Uterus (tissue), 3 donors: ENCODE measurements at regions not wholly inside any gene's neighbourhood (a gene's known extent, or its start where the extent isn't known, plus 50 kb on each side); places are given as distances from the start of the nearest gene placed in this dataset.

Experiments
- DNase-seq, 2 donors: peaks; one replicate each; pipeline ENCODE4 v3.0.0-alpha.2; 2019 to 2020
- H3K27ac ChIP-seq, 2 donors: fragments of 200-600 bp; sonication (generic); 1 replicate in 1 of 2; 2 replicates in 1 of 2; pipeline ENCODE4 v1.5.1; 2016 to 2018
- H3K27me3 ChIP-seq, 2 donors: fragments of 200-600 bp; sonication (generic); one replicate each; pipeline ENCODE4 v1.5.1; 2018 to 2019; ENCODE audit warnings: control low read depth in 1 of 2
- H3K36me3 ChIP-seq, 2 donors: fragments of 200-600 bp; sonication (generic); one replicate each; pipeline ENCODE4 v1.5.1; 2019; ENCODE audit warnings: control low read depth in 1 of 2
- H3K4me1 ChIP-seq, 2 donors: fragments of 200-600 bp; sonication (generic); one replicate each; pipeline ENCODE4 v1.5.1; 2018 to 2019; ENCODE audit warnings: control low read depth in 1 of 2
- H3K4me3 ChIP-seq, 2 donors: fragments of 200-600 bp; sonication (generic); 1 replicate in 1 of 2; 2 replicates in 1 of 2; pipeline ENCODE4 v1.5.1; 2018 to 2019; ENCODE audit warnings: mild to moderate bottlenecking in 1 of 2
- H3K9me3 ChIP-seq, 2 donors: fragments of 200-600 bp; sonication (generic); one replicate each; pipeline ENCODE4 v1.5.1; 2019; ENCODE audit warnings: control low read depth in 1 of 2
- POLR2A ChIP-seq, 2 donors: fragments of 450-650 bp; IDR thresholded peaks; one replicate each; pipeline ENCODE4 v1.6.1; 2016; ENCODE audit warnings: antibody characterized with exemption in 2 of 2, mild to moderate bottlenecking in 1 of 2, moderate library complexity in 1 of 2
- intact Hi-C: fragments of 100-400 bp; cut with DNase I; formaldehyde crosslinking; loops from one replicate; pipeline ENCODE4 v1.15.1; 2023; ENCODE audit warnings: low total_unique reads
- TF ChIP-seq, protein P1 (sequence below), 4 experiments: fragments of 200-600 bp in 2 of 4; fragments of 450-650 bp in 2 of 4; sonication (generic) in 2 of 4; IDR thresholded peaks; one replicate each; pipeline ENCODE4 v1.5.1; 2016 to 2019; ENCODE audit warnings: antibody characterized with exemption in 4 of 4, mild to moderate bottlenecking in 2 of 4, moderate library complexity in 1 of 4
- donor health status: DM: yes; HTN: yes; CAD: no.

- TF ChIP-seq, protein P1, sequence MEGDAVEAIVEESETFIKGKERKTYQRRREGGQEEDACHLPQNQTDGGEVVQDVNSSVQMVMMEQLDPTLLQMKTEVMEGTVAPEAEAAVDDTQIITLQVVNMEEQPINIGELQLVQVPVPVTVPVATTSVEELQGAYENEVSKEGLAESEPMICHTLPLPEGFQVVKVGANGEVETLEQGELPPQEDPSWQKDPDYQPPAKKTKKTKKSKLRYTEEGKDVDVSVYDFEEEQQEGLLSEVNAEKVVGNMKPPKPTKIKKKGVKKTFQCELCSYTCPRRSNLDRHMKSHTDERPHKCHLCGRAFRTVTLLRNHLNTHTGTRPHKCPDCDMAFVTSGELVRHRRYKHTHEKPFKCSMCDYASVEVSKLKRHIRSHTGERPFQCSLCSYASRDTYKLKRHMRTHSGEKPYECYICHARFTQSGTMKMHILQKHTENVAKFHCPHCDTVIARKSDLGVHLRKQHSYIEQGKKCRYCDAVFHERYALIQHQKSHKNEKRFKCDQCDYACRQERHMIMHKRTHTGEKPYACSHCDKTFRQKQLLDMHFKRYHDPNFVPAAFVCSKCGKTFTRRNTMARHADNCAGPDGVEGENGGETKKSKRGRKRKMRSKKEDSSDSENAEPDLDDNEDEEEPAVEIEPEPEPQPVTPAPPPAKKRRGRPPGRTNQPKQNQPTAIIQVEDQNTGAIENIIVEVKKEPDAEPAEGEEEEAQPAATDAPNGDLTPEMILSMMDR (IDR thresholded peaks at IDR 0.05), result no peak
- no peak for TF ChIP-seq POLR2A (IDR thresholded peaks at IDR 0.05)
- Histone ChIP-seq H3K4me1 (no peaks in the 10 kb centered on the region), H3K36me3 (no peaks in the 10 kb centered on the region), H3K27ac (no peak overlapping the region), H3K27me3 (no peaks in the 10 kb centered on the region), H3K4me3 (no peak overlapping the region), H3K9me3 (no peaks in the 10 kb centered on the region)
- intact Hi-C loops, result no loop called here
- DNase-seq, result no peak
These were observed 99.5 kb downstream of the LYPLAL1 start for GRCh38 chr1:219273088-219273686.

DNA sequence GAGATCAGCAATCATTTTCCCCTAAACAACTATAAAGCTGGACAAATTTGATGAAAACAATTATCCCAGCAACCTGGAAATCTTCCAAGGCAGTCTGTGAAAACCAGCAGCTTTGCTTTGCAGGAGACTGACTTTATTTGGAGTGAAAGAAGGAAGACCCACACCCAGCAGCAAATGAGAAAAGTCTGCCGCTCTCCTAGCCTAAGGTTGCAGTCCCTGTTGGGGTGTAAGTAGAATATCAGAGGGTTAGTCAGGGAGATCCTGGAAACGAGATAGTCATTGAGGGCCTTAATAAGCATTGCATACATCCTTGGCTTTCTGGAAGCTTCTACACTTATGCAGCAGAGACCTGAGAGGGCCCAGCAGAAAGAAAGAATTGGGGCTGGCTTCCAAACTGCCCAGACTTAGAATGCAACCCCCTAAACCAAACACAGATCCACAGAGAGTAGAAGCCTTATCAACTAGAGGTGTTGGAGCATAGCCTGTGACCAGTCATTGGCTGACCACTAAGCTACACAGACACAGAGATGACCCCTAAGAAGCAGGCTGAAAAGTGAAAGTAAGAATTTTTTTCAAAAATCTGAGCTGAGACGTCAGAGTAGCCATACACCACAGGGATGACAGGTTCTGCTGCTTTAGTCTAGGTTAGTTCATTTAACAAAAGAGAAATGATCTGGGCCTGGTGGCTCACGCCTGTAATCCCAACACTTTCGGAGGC is 98.3 kb downstream of the LYPLAL1 start:
- no peaks in the 10 kb centered on the region for H3K9me3 ChIP-seq
- intact Hi-C loops, result no loop called here
- H3K27me3 ChIP-seq, result no peaks in the 10 kb centered on the region
- no peaks in the 10 kb centered on the region for H3K36me3 ChIP-seq
- no peaks in the 10 kb centered on the region for H3K4me1 ChIP-seq
- DNase-seq, result no peak
- H3K4me3 ChIP-seq, result no peak overlapping the region
- TF ChIP-seq POLR2A (IDR thresholded peaks at IDR 0.05), result no peak
- TF ChIP-seq, protein P1 (IDR thresholded peaks at IDR 0.05), result no peak
- H3K27ac ChIP-seq, result peak overlapping the region; percentile 64 to 65

DNA sequence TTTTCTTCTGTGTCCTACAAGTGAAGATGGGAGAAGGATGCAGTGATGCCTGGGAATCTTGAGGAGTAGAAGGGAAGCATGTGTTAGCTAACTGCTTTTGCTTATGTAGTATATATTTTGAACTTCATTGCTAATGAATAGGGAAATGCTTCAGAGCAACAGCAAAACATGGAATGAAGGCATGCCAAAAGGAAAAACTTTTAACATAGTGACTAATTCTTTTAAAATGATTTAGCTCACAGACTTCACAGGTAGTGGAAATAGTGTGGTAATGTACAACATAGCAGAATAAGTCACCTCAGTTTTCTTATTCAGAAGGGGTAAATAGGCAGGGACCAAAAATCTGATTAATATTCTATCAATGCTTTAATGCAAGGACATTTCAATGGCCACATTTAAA is 95.5 kb downstream of the LYPLAL1 start:
- Histone ChIP-seq H3K27me3 (no peaks in the 10 kb centered on the region), H3K4me1 (no peaks in the 10 kb centered on the region), H3K9me3 (no peaks in the 10 kb centered on the region), H3K36me3 (no peaks in the 10 kb centered on the region), H3K4me3 (no peak overlapping the region), H3K27ac (no peak overlapping the region)
- TF ChIP-seq, protein P1 (IDR thresholded peaks at IDR 0.05), result no peak
- no peak for TF ChIP-seq POLR2A (IDR thresholded peaks at IDR 0.05)
- intact Hi-C loops, result no loop called here
- no peak for DNase-seq

GRCh38 chr1:219266524-219266923 is 92.8 kb downstream of the LYPLAL1 start:
- TF ChIP-seq, protein P1 (IDR thresholded peaks at IDR 0.05), result no peak
- no peak for TF ChIP-seq POLR2A (IDR thresholded peaks at IDR 0.05)
- H3K4me1 ChIP-seq, result no peaks in the 10 kb centered on the region
- H3K36me3 ChIP-seq, result no peaks in the 10 kb centered on the region
- no peak for DNase-seq
- intact Hi-C loops, result no loop called here
- no peak overlapping the region for H3K4me3 ChIP-seq
- H3K9me3 ChIP-seq, result no peaks in the 10 kb centered on the region
- no peaks in the 10 kb centered on the region for H3K27me3 ChIP-seq
- no peak overlapping the region for H3K27ac ChIP-seq

- TF ChIP-seq, protein P1 (IDR thresholded peaks at IDR 0.05), result no peak
- no peak for TF ChIP-seq POLR2A (IDR thresholded peaks at IDR 0.05)
- no peak overlapping the region for H3K27ac ChIP-seq
- H3K27me3 ChIP-seq, result no peaks in the 10 kb centered on the region
- intact Hi-C loops, result no loop called here
- no peak for DNase-seq
- no peaks in the 10 kb centered on the region for H3K36me3 ChIP-seq
- no peak overlapping the region for H3K4me3 ChIP-seq
- H3K9me3 ChIP-seq, result no peaks in the 10 kb centered on the region
- no peaks in the 10 kb centered on the region for H3K4me1 ChIP-seq
These were observed 91.4 kb downstream of the LYPLAL1 start for GRCh38 chr1:219265026-219265515.
